K562 (cell line): ENCODE measurements at regions not wholly inside any gene's neighbourhood (a gene's known extent, or its start where the extent isn't known, plus 50 kb on each side); places are given as distances from the start of the nearest gene placed in this dataset.

Experiments used
- ATAC-seq: fragments of 200-7000 bp; cut with Tn5 transposase; 3 replicates; pipeline ENCODE4 v1.9.1; 2020; ENCODE audit warnings: moderate library complexity
- BruUV-seq: library from RNA; stranded (reverse); fragments of 400-500 nt; replicated peaks from 2 replicates; lab custom pipeline; 2021; lab: Mats Ljungman, UMichigan
- CTCF ChIA-PET: fragments of 300-600 bp; formaldehyde crosslinking; extraction: SDS; loops from one replicate; lab custom pipeline; 2021; ENCODE audit warnings: low intra/inter-chr PET ratio; lab: Yijun Ruan, JAX
- POLR2A ChIA-PET: fragments of 300-600, 350-650 bp; sonication (Branson Sonifier 250); formaldehyde crosslinking; extraction: SDS; loops from one replicate; lab custom pipeline; 2021; ENCODE audit warnings: antibody characterized with exemption, inconsistent platforms; lab: Yijun Ruan, JAX
- DNase-seq, 4 experiments: peaks; one replicate each; pipeline versions ENCODE4 v3.0.0 to v3.0.0-alpha.2; 2011 to 2018; ENCODE audit warnings: low spot score in 3 of 4, mixed read lengths in 3 of 4; ENCODE audit errors: extremely low read depth in 1 of 4
- FAIRE-seq: peaks from 2 replicates; lab custom pipeline; 2011; peaks lifted over from hg19 to GRCh38; lab: Jason Lieb, UNC
- H2AFZ ChIP-seq: 2 replicates; pipeline ENCODE4 v1.6.0; 2011; ENCODE audit warnings: low read depth, low read length, control low read depth, inconsistent platforms
- H3K27ac ChIP-seq: fragments of 200-600 bp; 3 replicates; pipeline ENCODE4 v1.8.0; 2011; ENCODE audit warnings: low read depth, mild to moderate bottlenecking, control low read depth, inconsistent platforms, low read length, moderate library complexity, mixed read lengths; ENCODE audit errors: extremely low read depth
- H3K27me3 ChIP-seq, 2 experiments: fragments of 300-600 bp in 1 of 2; 2 replicates in 1 of 2; 3 replicates in 1 of 2; pipeline versions ENCODE4 v1.6.0 to v1.8.0; 2011; ENCODE audit warnings: inconsistent platforms in 2 of 2, low read length in 2 of 2, mild to moderate bottlenecking in 1 of 2, mixed read lengths in 1 of 2, moderate library complexity in 1 of 2; ENCODE audit not compliant: control insufficient read depth in 2 of 2, insufficient read depth in 2 of 2
- H3K36me3 ChIP-seq: fragments of 300-600 bp; 3 replicates; pipeline ENCODE4 v1.8.0; 2011; ENCODE audit warnings: mild to moderate bottlenecking, low read length, inconsistent platforms; ENCODE audit not compliant: control insufficient read depth, insufficient read depth
- H3K4me1 ChIP-seq, 2 experiments: fragments of 200-600 bp in 1 of 2; replicated peaks in 1 of 2; 2 replicates in 1 of 2; 3 replicates in 1 of 2; pipeline versions ENCODE4 v1.5.1 to v1.8.0; 2011; ENCODE audit warnings: inconsistent platforms in 2 of 2, low read length in 2 of 2, mild to moderate bottlenecking in 1 of 2, mixed read lengths in 1 of 2, moderate library complexity in 1 of 2; ENCODE audit not compliant: control insufficient read depth in 2 of 2, insufficient read depth in 2 of 2
- H3K4me2 ChIP-seq: 2 replicates; pipeline ENCODE4 v1.6.1; 2011; ENCODE audit warnings: low read length, control low read depth, inconsistent platforms, mixed read lengths; ENCODE audit not compliant: insufficient read depth
- H3K4me3 ChIP-seq: fragments of 200-600 bp; sonication (generic), shearing (Covaris generic); 2 replicates; pipeline ENCODE4 v1.5.1; 2016; ENCODE audit warnings: control low read depth, inconsistent platforms
- H3K79me2 ChIP-seq: fragments of 200-600 bp; 3 replicates; pipeline ENCODE4 v1.8.0; 2011; ENCODE audit warnings: low read length, inconsistent platforms; ENCODE audit not compliant: control insufficient read depth, insufficient read depth
- H3K9ac ChIP-seq, 2 experiments: 2 replicates each; pipeline versions ENCODE4 v1.6.0 to v1.6.1; 2011; ENCODE audit warnings: low read depth in 2 of 2, low read length in 2 of 2, control low read depth in 1 of 2, inconsistent platforms in 1 of 2, mild to moderate bottlenecking in 1 of 2, mixed read lengths in 1 of 2; ENCODE audit not compliant: insufficient read depth in 1 of 2
- H3K9me1 ChIP-seq: one replicate; pipeline ENCODE4 v1.6.0; 2011; ENCODE audit warnings: inconsistent platforms, mild to moderate bottlenecking, low read length, moderate library complexity; ENCODE audit not compliant: control insufficient read depth, insufficient read depth
- H3K9me3 ChIP-seq: replicated peaks from 2 replicates; pipeline ENCODE4 v1.5.1; 2011; ENCODE audit warnings: low read depth, low read length, inconsistent platforms; ENCODE audit not compliant: control insufficient read depth, insufficient read depth
- H4K20me1 ChIP-seq: replicated peaks from 2 replicates; pipeline ENCODE4 v1.6.1; 2011; ENCODE audit warnings: low read length, inconsistent platforms, mixed read lengths; ENCODE audit not compliant: control insufficient read depth, insufficient read depth
- BRCA1 ChIP-seq, 2 experiments: fragments of 450-650 bp in 1 of 2; sonication (generic) in 1 of 2; formaldehyde crosslinking in 1 of 2; IDR thresholded peaks; 2 replicates each; pipeline versions ENCODE4 v1.5.0 to v1.6.1; 2017 to 2020; ENCODE audit warnings: mild to moderate bottlenecking in 1 of 2, missing genetic modification reagents in 1 of 2
- REST ChIP-seq, 2 experiments: fragments of 450-650 bp; formaldehyde crosslinking in 1 of 2; IDR thresholded peaks; 2 replicates each; pipeline versions ENCODE4 v1.4.0 to v1.6.1; 2014 to 2020; ENCODE audit warnings: mild to moderate bottlenecking in 2 of 2, borderline replicate concordance in 1 of 2, low read depth in 1 of 2
- YY1 ChIP-seq, 3 experiments: IDR thresholded peaks; 2 replicates each; pipeline ENCODE4 v1.6.1; 2011; ENCODE audit warnings: low read length in 2 of 3, mild to moderate bottlenecking in 2 of 3, moderate library complexity in 2 of 3, borderline replicate concordance in 1 of 3, control low read depth in 1 of 3, low read depth in 1 of 3; ENCODE audit not compliant: insufficient read depth in 3 of 3, insufficient replicate concordance in 2 of 3, control insufficient read depth in 1 of 3, insufficient read length in 1 of 3; ENCODE audit errors: extremely low read depth in 1 of 3
- ZMIZ1 ChIP-seq, 2 experiments: fragments of 150-350 bp in 1 of 2; IDR thresholded peaks; 2 replicates each; pipeline ENCODE4 v1.6.1; 2012 to 2016; ENCODE audit warnings: low read depth in 2 of 2, low read length in 2 of 2, mild to moderate bottlenecking in 1 of 2, moderate library complexity in 1 of 2
- ZNF184 ChIP-seq: sonication (generic); formaldehyde crosslinking; IDR thresholded peaks from 2 replicates; pipeline ENCODE4 v1.5.0; 2020; ENCODE audit warnings: missing genetic modification reagents
- ZSCAN29 ChIP-seq: fragments of 450-650 bp; IDR thresholded peaks from 2 replicates; pipeline ENCODE4 v1.6.1; 2017
- WGBS: fragments of 100-300 bp; shearing (Covaris generic); methylation state at CpG from one replicate; pipeline ENCODE4 v1.1.6; 2016; ENCODE audit warnings: low coverage, mixed read lengths; ENCODE audit not compliant: insufficient coverage; ENCODE audit errors: missing lambda C conversion rate; 5-methylcytosine and 5-hydroxymethylcytosine counted together
- in situ Hi-C: fragments of 300-500 bp; cut with MboI; formaldehyde crosslinking; loops from 4 replicates; pipeline ENCODE4 v1.15.0; 2018; ENCODE audit warnings: inconsistent platforms, mixed read lengths
- intact Hi-C: fragments of 100-400 bp; cut with micrococcal nuclease; formaldehyde crosslinking; loops from 2 replicates; pipeline ENCODE4 v1.14.2; 2022

DNA sequence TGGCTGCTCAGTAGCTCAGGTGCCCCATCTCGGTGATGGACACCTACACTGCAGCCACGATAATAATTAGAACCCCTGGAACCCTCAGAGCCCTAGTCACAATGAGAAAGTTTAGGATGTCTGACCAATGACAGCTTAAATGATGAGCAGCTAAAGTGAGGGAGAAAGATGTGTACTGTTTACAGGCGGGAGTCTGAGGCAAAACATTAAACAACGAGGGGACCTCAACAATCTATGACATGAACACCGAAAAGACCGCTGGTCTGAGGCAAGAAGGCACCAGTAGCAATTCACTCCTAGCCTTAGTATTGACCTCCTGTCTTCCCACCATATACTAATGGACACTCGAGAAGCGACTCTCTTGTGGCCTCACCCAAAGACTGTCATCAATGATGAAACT, 369.5 kb upstream of the SMIM31 start (continued):
- TF ChIP-seq YY1 (IDR thresholded peaks at IDR 0.05; ENCODE audit: borderline replicate concordance in 1 of 3, control insufficient read depth in 1 of 3, extremely low read depth in 1 of 3, insufficient read depth in 3 of 3, insufficient read length in 1 of 3, insufficient replicate concordance in 2 of 3, low read depth in 1 of 3, low read length in 2 of 3) (no peak), BRCA1 (IDR thresholded peaks at IDR 0.05) (no peak), BRCA1 (CRISPR knock-in tag; IDR thresholded peaks at IDR 0.05) (no peak), ZMIZ1 (IDR thresholded peaks at IDR 0.05; ENCODE audit: low read depth in 2 of 2, low read length in 2 of 2) (no peak)

GRCh38 chr4:164396439-164396838, 357.5 kb upstream of the SMIM31 start:
- DNase-seq = no peak
- Histone ChIP-seq H3K4me2 (no peak overlapping the region), H3K79me2 (no peaks in the 10 kb centered on the region), H3K9me3 (no peaks in the 10 kb centered on the region), H3K9me1 (no peaks in the 10 kb centered on the region), H3K4me3 (no peak overlapping the region), H2AFZ (no peak overlapping the region), H3K4me1 (no peaks in the 10 kb centered on the region), H4K20me1 (no peaks in the 10 kb centered on the region), H3K36me3 (no peaks in the 10 kb centered on the region), H3K27ac (no peak overlapping the region), H3K27me3 (no peaks in the 10 kb centered on the region), H3K9ac (no peak overlapping the region)
- no peak for FAIRE-seq
- BruUV-seq = no TSS peak
- POLR2A ChIA-PET = no interaction called here
- intact Hi-C loops (no loop called here), in situ Hi-C loops (no loop called here)
- no peak for ATAC-seq
- WGBS = 0% methylated on average over 4 of the region's 4 CpGs
- CTCF ChIA-PET = no interaction called here
- TF ChIP-seq ZNF184 (CRISPR knock-in tag) = no peak
- TF ChIP-seq REST (IDR thresholded peaks at IDR 0.05; ENCODE audit: borderline replicate concordance) = peak; percentile 27
- no peak for TF ChIP-seq REST (CRISPR knock-in tag; IDR thresholded peaks at IDR 0.05; ENCODE audit: low read depth)
- TF ChIP-seq ZSCAN29 = no peak
